IMR-90 (cell line): ENCODE measurements at regions not wholly inside any gene's neighbourhood (a gene's known extent, or its start where the extent isn't known, plus 50 kb on each side); places are given as distances from the start of the nearest gene placed in this dataset.

Experiments used
- CTCF ChIP-seq: conservative IDR thresholded peaks from 2 replicates; pipeline ENCODE4 v1.5.1; 2012; ENCODE audit warnings: mild to moderate bottlenecking, low read depth, low read length, improper control_type of control experiment
- MAZ ChIP-seq: IDR thresholded peaks from 2 replicates; pipeline ENCODE4 v1.6.1; 2012; ENCODE audit warnings: low read depth, mild to moderate bottlenecking, low read length, improper control_type of control experiment, moderate library complexity, borderline replicate concordance
- MXI1 ChIP-seq: IDR thresholded peaks from 2 replicates; pipeline ENCODE4 v1.6.1; 2012; ENCODE audit warnings: low read depth, mild to moderate bottlenecking, low read length, moderate library complexity, borderline replicate concordance
- POLR2A ChIP-seq: IDR thresholded peaks from 2 replicates; pipeline ENCODE4 v1.6.1; 2012; ENCODE audit warnings: mild to moderate bottlenecking, low read depth, low read length
- RAD21 ChIP-seq: IDR thresholded peaks from 2 replicates; pipeline ENCODE4 v1.6.1; 2012; ENCODE audit warnings: low read length, improper control_type of control experiment
- RCOR1 ChIP-seq: IDR thresholded peaks from 2 replicates; pipeline ENCODE4 v1.6.1; 2012; ENCODE audit warnings: mild to moderate bottlenecking, low read length, improper control_type of control experiment; ENCODE audit not compliant: insufficient replicate concordance
- SMC3 ChIP-seq: fragments of 150-350 bp; IDR thresholded peaks from 2 replicates; pipeline ENCODE4 v1.6.1; 2016; ENCODE audit warnings: low read depth, mild to moderate bottlenecking, antibody characterized with exemption, low read length, moderate library complexity
- USF2 ChIP-seq: fragments of 150-350 bp; IDR thresholded peaks from 2 replicates; pipeline ENCODE4 v1.6.1; 2017; ENCODE audit warnings: mild to moderate bottlenecking, antibody characterized with exemption, low read length, low read depth

GRCh38 chr19:56980906-56981305 is 138.9 kb upstream of the USP29 start:
- TF ChIP-seq CTCF (no peak), POLR2A (no peak), RCOR1 (no peak), RAD21 (no peak), SMC3 (no peak), MXI1 (no peak), MAZ (no peak), USF2 (no peak)
